DMS153 treated with DMSO at 0.1 percent for 48 hours (cell line): ENCODE measurements at regions not wholly inside any gene's neighbourhood (a gene's known extent, or its start where the extent isn't known, plus 50 kb on each side); places are given as distances from the start of the nearest gene placed in this dataset.

Experiments used
- DNase-seq: peaks from one replicate; lab custom pipeline; 2025; ENCODE audit not compliant: unreplicated experiment; lab: John Stamatoyannopoulos, UW

GRCh38 chr6:155738602-155739105 is 283.0 kb upstream of the NOX3 start:
- no peak for DNase-seq

GRCh38 chr6:155717374-155717773 is 261.7 kb upstream of the NOX3 start:
- no peak for DNase-seq

- DNase-seq: no peak
Measured at GRCh38 chr6:155710704-155711103, 255.1 kb upstream of the NOX3 start.

- no peak for DNase-seq
Measured at GRCh38 chr6:155709262-155709661, 253.6 kb upstream of the NOX3 start.

- no peak for DNase-seq
Measured at GRCh38 chr6:155708100-155708499, 252.5 kb upstream of the NOX3 start.

GRCh38 chr6:155706806-155707205 is 251.2 kb upstream of the NOX3 start:
- no peak for DNase-seq

- no peak for DNase-seq
Measured at GRCh38 chr6:155706341-155706740, 250.7 kb upstream of the NOX3 start.

- no peak for DNase-seq
Measured at GRCh38 chr6:155701342-155701741, 245.7 kb upstream of the NOX3 start.

- DNase-seq: no peak
Measured at GRCh38 chr6:155695495-155695894, 239.9 kb upstream of the NOX3 start.

- no peak for DNase-seq
Measured at GRCh38 chr6:155694419-155694790, 238.8 kb upstream of the NOX3 start.

- DNase-seq: peak; percentile 2
Measured at GRCh38 chr6:155693573-155694418, 238.2 kb upstream of the NOX3 start.

GRCh38 chr6:155690820-155691219 is 235.2 kb upstream of the NOX3 start:
- DNase-seq: no peak

- DNase-seq: no peak
Measured at GRCh38 chr6:155687645-155688044, 232.0 kb upstream of the NOX3 start.

- no peak for DNase-seq
Measured at GRCh38 chr6:155684416-155685196, 229.0 kb upstream of the NOX3 start.

GRCh38 chr6:155678361-155678760 is 222.7 kb upstream of the NOX3 start:
- DNase-seq: no peak

GRCh38 chr6:155676346-155676745 is 220.7 kb upstream of the NOX3 start:
- no peak for DNase-seq

GRCh38 chr6:155670655-155671054 is 215.0 kb upstream of the NOX3 start:
- no peak for DNase-seq

- DNase-seq: no peak
Measured at GRCh38 chr6:155660251-155660977, 204.8 kb upstream of the NOX3 start.

- no peak for DNase-seq
Measured at GRCh38 chr6:155656024-155656423, 200.4 kb upstream of the NOX3 start.

GRCh38 chr6:155654474-155654873 is 198.8 kb upstream of the NOX3 start:
- DNase-seq: no peak

- DNase-seq: no peak
Measured at GRCh38 chr6:155648301-155648700, 192.7 kb upstream of the NOX3 start.
